Mesodermal cell (in vitro differentiated cells): ENCODE measurements at regions not wholly inside any gene's neighbourhood (a gene's known extent, or its start where the extent isn't known, plus 50 kb on each side); places are given as distances from the start of the nearest gene placed in this dataset.

ENCODE experiments used
- H3K27ac ChIP-seq: 2 replicates; pipeline ENCODE4 v1.7.0; 2013; ENCODE audit warnings: mild to moderate bottlenecking, low read depth, low read length, moderate library complexity; ENCODE audit not compliant: severe bottlenecking
- H3K36me3 ChIP-seq: 2 replicates; pipeline ENCODE4 v1.7.1; 2013; ENCODE audit warnings: mild to moderate bottlenecking, low read length, moderate library complexity; ENCODE audit not compliant: control insufficient read depth, insufficient read depth
- H3K4me1 ChIP-seq: one replicate; pipeline ENCODE4 v1.7.1; 2013; ENCODE audit warnings: mild to moderate bottlenecking, low read length; ENCODE audit not compliant: insufficient read depth, control insufficient read depth, poor library complexity, severe bottlenecking
- H3K4me3 ChIP-seq: 2 replicates; pipeline ENCODE4 v1.7.0; 2013; ENCODE audit warnings: low read length, control low read depth, mild to moderate bottlenecking; ENCODE audit not compliant: insufficient read depth, poor library complexity, severe bottlenecking; ENCODE audit errors: extremely low read depth
- H3K9me3 ChIP-seq: 2 replicates; pipeline ENCODE4 v1.7.1; 2013; ENCODE audit warnings: mild to moderate bottlenecking, low read length, moderate library complexity; ENCODE audit not compliant: control insufficient read depth
- WGBS, 2 experiments: methylation state at CpG; one replicate each; pipeline ENCODE4 v1.1.5; 2013; ENCODE audit warnings: missing lambda C conversion rate in 2 of 2; ENCODE audit not compliant: insufficient coverage in 2 of 2; 5-methylcytosine and 5-hydroxymethylcytosine counted together

GRCh38 chr4:38189445-38189844 is 229.2 kb downstream of the PTTG2 start:
- Histone ChIP-seq H3K27ac (peak overlapping the region; percentile 57), H3K4me3 (no peak overlapping the region), H3K9me3 (peaks cover 3% of the 10 kb centered on the region), H3K36me3 (no peaks in the 10 kb centered on the region), H3K4me1 (peaks cover 14% of the 10 kb centered on the region)
- WGBS, 2 experiments: 65 to 75% methylated on average over 1 to 2 of the region's 3 CpGs

DNA sequence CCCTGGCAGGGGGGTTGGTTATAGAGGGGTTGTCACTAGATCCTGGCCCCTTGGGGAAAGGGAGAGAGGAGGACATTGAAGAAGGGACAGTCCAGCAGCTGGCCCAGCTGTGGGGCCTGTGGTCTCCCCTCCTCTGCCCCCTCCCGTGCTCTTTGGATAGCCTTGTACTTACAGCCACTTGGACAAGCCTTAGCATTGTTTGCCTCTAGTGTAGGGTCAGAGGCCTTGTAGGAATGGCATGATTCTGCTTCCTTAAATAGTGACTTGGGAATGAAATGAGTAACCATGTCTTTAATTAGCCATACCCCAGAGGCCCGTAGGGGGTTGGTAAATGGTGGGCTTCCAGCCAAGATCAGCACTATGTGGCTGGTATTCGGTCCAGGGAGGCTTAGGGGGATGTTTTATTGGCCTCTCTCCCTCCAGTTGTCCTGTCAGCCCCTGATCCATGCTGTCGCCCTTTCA is 230.6 kb downstream of the PTTG2 start:
- Histone ChIP-seq H3K4me3 (no peak overlapping the region), H3K27ac (peak overlapping the region; percentile 41), H3K4me1 (peaks cover 14% of the 10 kb centered on the region), H3K36me3 (no peaks in the 10 kb centered on the region), H3K9me3 (peaks cover 7% of the 10 kb centered on the region)
- WGBS, 2 experiments: 67 to 80% methylated on average over 2 to 3 of the region's 4 CpGs

DNA sequence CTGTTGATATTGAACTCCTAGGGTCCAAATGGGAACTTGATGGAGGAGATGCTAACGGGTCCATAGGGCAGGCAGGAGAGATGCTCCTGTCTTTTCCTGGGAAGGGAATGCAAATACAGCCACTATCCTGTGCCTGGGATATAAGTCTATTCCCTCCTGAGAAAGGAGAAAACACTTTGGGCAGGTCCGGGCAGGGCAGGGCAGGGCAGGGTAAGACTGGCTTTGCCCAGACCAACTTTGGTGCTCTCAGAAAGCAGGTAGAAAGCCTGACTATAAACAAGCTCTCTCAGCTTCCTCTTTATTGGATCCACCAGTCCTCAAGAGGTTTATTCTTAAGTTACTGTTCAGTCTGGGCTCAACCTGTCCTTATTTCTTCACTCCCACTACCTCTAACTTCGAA is 232.3 kb downstream of the PTTG2 start:
- H3K36me3 ChIP-seq: no peaks in the 10 kb centered on the region
- no peak overlapping the region for H3K4me3 ChIP-seq
- H3K4me1 ChIP-seq: peaks cover 14% of the 10 kb centered on the region
- H3K9me3 ChIP-seq: peaks cover 7% of the 10 kb centered on the region
- H3K27ac ChIP-seq: no peak overlapping the region
- 83 to 100% methylated on average over 1 to 2 of the region's 3 CpGs for WGBS, 2 experiments

- Histone ChIP-seq H3K4me3 (no peak overlapping the region), H3K9me3 (peaks cover 4% of the 10 kb centered on the region), H3K27ac (no peak overlapping the region), H3K4me1 (peaks cover 14% of the 10 kb centered on the region), H3K36me3 (no peaks in the 10 kb centered on the region)
- 75 to 80% methylated on average over 1 of the region's 2 CpGs for WGBS, 2 experiments
These were observed 233.2 kb downstream of the PTTG2 start for GRCh38 chr4:38193236-38193863.

GRCh38 chr4:38194047-38194602 is 233.9 kb downstream of the PTTG2 start:
- WGBS, 2 experiments: 88 to 93% methylated on average over 2 of the region's 2 CpGs
- H3K4me1 ChIP-seq: peaks cover 11% of the 10 kb centered on the region
- peaks cover 4% of the 10 kb centered on the region for H3K9me3 ChIP-seq
- H3K4me3 ChIP-seq: no peak overlapping the region
- H3K27ac ChIP-seq: no peak overlapping the region
- no peaks in the 10 kb centered on the region for H3K36me3 ChIP-seq

- Histone ChIP-seq H3K4me1 (peaks cover 5% of the 10 kb centered on the region), H3K36me3 (no peaks in the 10 kb centered on the region), H3K4me3 (no peak overlapping the region), H3K9me3 (peaks cover 4% of the 10 kb centered on the region), H3K27ac (no peak overlapping the region)
- 80 to 100% methylated on average over 1 to 3 of the region's 3 CpGs for WGBS, 2 experiments
These were observed 235.3 kb downstream of the PTTG2 start for GRCh38 chr4:38195486-38195885.

GRCh38 chr4:38195911-38196310 is 235.7 kb downstream of the PTTG2 start:
- 83 to 97% methylated on average over 3 to 5 of the region's 6 CpGs for WGBS, 2 experiments
- Histone ChIP-seq H3K9me3 (peaks cover 4% of the 10 kb centered on the region), H3K36me3 (no peaks in the 10 kb centered on the region), H3K4me1 (peaks cover under 1% of the 10 kb centered on the region), H3K27ac (no peak overlapping the region), H3K4me3 (no peak overlapping the region)

GRCh38 chr4:38202242-38202641 is 242.0 kb downstream of the PTTG2 start:
- Histone ChIP-seq H3K36me3 (no peaks in the 10 kb centered on the region), H3K4me3 (no peak overlapping the region), H3K9me3 (no peaks in the 10 kb centered on the region), H3K4me1 (no peaks in the 10 kb centered on the region), H3K27ac (no peak overlapping the region)
- 83 to 100% methylated on average over 2 of the region's 2 CpGs for WGBS, 2 experiments

- no peaks in the 10 kb centered on the region for H3K9me3 ChIP-seq
- no peaks in the 10 kb centered on the region for H3K36me3 ChIP-seq
- no peaks in the 10 kb centered on the region for H3K4me1 ChIP-seq
- WGBS, 2 experiments: 83 to 86% methylated on average over 3 of the region's 3 CpGs
- no peak overlapping the region for H3K27ac ChIP-seq
- H3K4me3 ChIP-seq: no peak overlapping the region
These were observed 243.4 kb downstream of the PTTG2 start for GRCh38 chr4:38203609-38204008.

- H3K4me3 ChIP-seq: no peak overlapping the region
- H3K27ac ChIP-seq: no peak overlapping the region
- no peaks in the 10 kb centered on the region for H3K9me3 ChIP-seq
- no peaks in the 10 kb centered on the region for H3K4me1 ChIP-seq
- no peaks in the 10 kb centered on the region for H3K36me3 ChIP-seq
- WGBS, 2 experiments: 81 to 90% methylated on average over 7 to 8 of the region's 9 CpGs
These were observed 244.3 kb downstream of the PTTG2 start for GRCh38 chr4:38204339-38205035.

DNA sequence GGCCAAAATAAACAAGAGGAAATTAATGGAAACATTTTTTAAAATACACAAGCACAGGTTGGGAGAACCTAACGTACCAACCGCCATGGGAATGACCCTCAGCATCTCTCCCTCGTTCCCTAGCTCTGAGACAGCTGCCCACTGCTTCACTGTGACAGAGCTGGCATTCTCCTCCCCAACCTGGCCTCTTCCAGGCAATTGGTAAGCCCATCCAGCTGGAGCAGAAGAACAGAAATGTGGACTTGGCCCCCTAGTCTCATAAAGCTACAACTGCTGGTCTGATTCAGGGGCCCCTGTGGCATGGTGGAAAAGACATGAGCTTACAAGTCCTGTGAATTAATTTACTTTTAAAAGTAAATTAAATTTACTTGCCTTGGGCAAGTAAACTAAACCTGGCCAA is 245.1 kb downstream of the PTTG2 start:
- H3K36me3 ChIP-seq: no peaks in the 10 kb centered on the region
- H3K4me1 ChIP-seq: no peaks in the 10 kb centered on the region
- no peaks in the 10 kb centered on the region for H3K9me3 ChIP-seq
- H3K4me3 ChIP-seq: no peak overlapping the region
- no peak overlapping the region for H3K27ac ChIP-seq
- 62 to 63% methylated on average over 3 of the region's 3 CpGs for WGBS, 2 experiments
